Smooth muscle cell of the brain vasculature (primary cell): ENCODE measurements at regions not wholly inside any gene's neighbourhood (a gene's known extent, or its start where the extent isn't known, plus 50 kb on each side); places are given as distances from the start of the nearest gene placed in this dataset.

Experiments used
- DNase-seq: peaks from one replicate; pipeline ENCODE4 v3.0.0-alpha.2; 2012; ENCODE audit warnings: low read depth, low spot score

DNA sequence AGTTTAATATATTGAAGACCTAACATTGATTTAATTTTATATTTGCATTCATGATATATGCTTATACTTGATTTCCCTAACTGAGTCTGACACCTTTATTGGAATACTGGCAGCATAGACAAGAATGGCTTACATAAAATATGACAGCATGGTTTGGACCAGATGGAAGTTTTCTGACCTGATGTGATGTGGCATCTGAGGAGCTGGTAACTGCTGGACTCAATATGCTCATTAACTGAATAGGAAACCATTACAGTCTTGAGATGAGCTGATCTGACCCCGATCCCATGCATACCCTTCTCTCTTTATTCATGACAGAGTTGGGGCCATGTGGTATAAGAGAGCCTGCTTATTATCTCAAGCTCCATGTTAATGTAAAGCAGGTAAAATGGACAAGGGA lies 604.8 kb upstream of the SEL1L start:
- DNase-seq: no peak

- DNase-seq: no peak
These were observed 613.2 kb upstream of the SEL1L start for GRCh38 chr14:82146846-82147245.

GRCh38 chr14:82153689-82154088 lies 620.0 kb upstream of the SEL1L start:
- no peak for DNase-seq

GRCh38 chr14:82159624-82160023 lies 626.0 kb upstream of the SEL1L start:
- no peak for DNase-seq

DNA sequence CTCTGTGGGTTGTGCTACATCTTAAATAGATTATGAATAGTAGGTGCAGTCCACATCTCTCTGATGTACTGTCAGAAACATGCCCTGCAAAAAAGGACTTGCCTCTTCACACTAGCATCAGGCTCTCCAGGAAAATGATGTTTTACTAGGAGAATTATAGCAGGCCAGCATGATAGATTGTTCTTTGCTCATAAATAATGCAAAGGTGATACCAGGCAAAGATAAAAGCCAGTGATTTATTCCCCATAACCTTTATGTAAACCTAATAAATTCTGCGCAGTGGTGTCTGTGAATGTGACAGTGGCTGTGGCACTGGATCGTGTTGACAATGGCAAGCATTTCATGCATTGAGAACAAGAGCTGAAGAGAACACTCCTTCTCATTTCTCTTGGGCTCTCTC lies 646.5 kb upstream of the SEL1L start:
- DNase-seq: no peak

DNA sequence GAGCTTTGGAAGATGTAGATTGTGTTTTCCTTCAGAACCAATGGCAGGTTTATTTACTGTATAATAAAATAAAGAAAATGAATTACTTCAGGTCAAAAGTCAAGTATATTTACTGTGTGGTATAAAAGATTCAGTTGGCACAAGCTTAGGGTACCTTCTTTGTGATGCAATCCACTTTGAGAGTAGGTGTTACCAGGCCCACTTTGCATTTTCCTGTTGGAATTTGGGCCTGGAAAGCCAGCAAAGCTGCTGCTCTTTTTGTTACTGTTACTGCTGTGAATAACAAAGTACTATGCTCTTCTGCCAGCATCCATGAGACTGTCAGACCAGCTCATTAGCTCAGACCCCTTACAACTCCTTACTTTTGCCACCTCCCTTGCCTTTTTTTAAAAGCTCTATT lies 649.0 kb upstream of the SEL1L start:
- DNase-seq: no peak

DNA sequence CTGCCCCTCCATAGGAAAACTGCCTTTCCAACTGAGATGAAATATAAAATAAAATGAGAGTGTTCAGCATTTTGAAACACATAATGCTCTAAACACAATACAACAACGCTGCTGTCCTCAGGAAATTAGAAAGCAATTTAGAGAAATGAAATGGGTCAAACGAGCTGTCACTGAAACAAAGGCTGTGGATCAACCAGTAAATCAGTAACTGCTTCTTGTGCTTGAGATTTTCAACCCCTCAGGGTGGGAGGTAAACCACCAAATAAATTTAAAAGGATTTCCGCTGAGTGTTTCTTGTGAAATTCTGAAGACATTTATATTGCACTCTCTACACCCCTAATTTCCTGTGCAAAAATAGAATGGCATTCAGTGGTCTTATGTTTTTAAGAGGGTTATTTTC lies 657.1 kb upstream of the SEL1L start:
- DNase-seq: no peak

DNA sequence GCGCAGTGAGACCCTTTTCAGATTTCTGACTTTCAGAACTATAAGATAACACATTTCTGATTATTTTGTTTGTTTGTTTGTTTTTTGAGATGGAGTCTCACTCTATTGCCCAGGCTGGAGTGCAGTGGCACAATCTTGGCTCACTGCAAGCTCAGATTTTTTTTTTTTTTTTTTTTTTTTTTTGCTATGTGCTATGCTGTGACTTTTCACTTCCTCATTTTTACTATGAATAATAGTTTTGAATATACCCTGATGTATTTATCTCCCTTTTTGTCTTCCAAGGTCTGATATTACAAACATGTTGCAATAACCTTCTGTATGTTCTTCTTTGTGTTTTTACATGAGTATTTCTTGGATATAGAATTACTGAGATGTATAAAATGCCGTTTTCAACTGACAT lies 658.7 kb upstream of the SEL1L start:
- no peak for DNase-seq

DNA sequence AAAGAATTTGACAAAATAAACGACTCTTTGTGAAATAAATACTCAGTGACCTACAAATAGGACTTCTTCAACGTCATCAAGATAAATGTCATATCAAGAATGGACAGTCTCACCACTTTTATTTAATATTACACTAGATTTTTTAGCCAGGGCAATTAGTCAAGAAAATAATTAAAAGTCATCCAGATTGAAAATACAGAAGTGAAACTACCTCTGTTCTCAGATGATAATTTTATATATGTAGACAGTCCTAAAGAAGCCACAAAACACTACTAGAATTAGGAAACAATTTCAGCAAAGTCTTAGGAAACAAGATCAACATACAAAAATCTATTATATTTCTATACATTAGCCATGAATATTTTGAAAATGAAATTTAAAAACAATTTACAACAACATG lies 689.6 kb upstream of the SEL1L start:
- DNase-seq: no peak

- DNase-seq: no peak
These were observed 691.0 kb upstream of the SEL1L start for GRCh38 chr14:82224610-82225009.

GRCh38 chr14:82230748-82231147 lies 697.1 kb upstream of the SEL1L start:
- DNase-seq: no peak

GRCh38 chr14:82238649-82239048 lies 705.0 kb upstream of the SEL1L start:
- no peak for DNase-seq

DNA sequence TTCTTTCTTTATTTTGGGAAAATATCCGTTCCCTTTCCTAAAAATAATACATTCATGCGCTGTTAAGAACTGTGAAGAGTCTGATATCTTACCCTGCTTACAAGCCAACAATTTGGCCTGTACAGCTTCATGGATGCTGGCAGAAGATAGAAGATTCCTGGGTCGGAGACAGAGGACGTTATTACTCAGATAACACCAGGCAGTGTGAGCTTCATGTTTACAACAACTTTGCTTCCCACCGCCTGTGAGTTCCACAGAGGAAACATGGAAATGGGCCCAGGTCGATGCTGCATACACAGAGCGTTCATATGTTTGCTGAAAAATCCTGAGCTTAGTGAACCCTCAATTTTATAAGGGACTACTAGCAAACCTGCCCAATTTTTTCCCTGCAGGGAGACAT lies 705.6 kb upstream of the SEL1L start:
- DNase-seq: no peak

DNA sequence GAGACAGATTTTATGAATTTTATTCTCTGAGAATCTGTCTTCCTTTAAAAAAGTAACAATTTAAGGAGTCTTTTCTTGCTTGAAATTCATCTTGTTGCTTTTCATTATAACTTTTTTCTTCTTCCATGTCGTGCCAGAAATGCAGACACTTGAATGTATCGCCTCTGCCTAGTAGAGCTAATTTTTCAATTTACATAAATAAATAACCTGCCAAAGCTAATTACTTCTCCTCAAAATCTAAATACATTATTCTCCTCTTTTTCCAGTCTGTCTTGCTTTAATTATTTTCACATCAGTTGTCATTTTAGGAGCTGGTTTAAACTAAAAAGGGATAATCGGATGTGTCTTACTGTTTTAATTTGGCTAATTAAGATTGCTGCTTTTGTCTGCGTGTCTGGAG lies 711.1 kb upstream of the SEL1L start:
- no peak for DNase-seq

GRCh38 chr14:82251494-82251893 lies 717.8 kb upstream of the SEL1L start:
- DNase-seq: no peak

DNA sequence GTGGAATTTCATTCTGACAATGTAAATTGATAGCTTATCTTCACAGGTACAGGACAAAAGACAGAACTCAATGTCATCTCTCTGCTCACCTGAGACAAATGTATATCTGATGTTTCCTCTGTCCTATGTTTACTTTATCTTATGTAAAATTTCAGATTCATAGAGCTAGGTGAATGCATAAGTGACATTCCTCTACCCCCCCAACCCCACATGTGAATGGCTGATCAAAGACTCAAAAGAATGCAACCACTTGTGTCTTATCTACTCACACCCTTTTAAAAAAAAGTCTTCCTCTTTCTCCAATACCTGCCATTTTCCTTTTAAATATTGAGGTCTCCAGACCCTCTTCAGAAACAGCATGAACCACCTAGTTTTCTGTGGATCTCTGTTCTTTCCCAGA lies 736.6 kb upstream of the SEL1L start:
- no peak for DNase-seq

DNA sequence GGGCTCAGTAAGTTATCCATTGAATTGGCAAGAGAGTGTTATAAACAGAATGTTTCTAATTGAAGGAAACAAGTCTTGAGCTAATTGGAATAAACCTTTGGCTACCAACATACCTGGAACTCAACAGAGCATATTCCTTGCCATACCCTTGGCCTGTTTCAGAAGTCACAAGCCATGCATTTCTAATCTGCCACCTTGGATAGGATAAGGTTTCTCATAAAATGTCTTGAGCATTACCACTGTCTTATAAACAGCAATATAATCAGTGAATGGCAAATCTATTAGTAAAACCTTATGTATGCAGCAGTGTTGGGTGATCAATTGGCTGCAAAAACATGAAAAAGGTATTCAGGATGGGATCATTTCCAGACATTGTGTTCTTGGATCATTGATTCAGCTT lies 765.2 kb upstream of the SEL1L start:
- no peak for DNase-seq

DNA sequence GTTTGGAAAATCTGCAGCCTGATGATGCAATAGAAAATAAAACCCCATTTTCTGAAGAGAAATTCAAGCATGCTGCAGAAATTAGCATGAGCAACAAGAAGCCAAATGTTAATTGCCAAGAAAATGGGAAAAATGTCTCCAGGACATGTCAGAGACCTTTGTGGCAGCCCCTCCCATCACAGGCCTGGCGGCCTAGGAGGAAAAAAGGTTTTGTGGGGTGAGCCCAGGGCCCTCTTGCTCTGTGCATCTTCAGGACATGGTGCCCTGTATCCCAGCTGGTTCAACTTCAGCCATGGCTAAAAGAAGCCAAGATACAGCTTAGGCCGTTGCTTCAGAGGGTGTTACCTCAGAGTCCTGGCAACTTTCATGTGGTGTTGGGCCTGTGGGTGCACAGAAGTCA lies 775.5 kb upstream of the SEL1L start:
- DNase-seq: no peak

DNA sequence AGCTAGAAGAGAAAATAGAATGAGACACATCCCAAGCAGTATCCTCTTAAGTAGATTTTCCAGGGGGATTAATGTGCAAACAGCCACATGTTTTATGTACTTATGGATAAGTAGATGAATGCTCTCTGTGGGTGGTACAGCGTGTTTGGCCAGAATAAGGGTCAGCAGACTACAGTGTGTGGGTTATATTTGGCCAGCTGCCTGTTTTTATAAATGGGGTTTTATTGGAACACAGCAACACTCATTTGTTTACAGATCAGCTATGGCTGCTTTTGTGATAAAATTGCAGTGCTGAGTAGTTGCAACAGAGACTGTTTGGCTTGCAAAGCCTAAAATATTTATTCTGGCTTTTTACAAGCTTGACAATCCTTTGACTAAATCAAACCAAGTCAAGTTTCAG lies 780.2 kb upstream of the SEL1L start:
- DNase-seq: no peak

DNA sequence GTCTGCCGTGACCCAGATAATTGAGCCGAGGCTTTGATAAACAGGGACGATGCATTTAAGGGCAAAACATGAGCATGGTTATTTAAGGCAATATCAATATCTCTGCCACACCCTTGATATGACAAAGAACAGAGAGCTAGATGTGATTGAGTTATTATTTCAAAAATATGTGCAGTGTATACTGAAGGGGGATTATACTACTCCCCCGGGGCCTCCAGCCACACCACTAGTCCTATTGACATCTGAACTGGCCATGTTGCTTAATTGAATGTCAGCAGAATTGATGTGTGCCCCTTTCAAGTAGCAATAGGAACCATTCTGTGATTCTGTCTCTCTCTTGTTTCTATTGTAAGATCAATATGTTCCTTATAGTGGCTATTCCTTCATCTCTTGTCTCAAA lies 794.8 kb upstream of the SEL1L start:
- DNase-seq: no peak

DNA sequence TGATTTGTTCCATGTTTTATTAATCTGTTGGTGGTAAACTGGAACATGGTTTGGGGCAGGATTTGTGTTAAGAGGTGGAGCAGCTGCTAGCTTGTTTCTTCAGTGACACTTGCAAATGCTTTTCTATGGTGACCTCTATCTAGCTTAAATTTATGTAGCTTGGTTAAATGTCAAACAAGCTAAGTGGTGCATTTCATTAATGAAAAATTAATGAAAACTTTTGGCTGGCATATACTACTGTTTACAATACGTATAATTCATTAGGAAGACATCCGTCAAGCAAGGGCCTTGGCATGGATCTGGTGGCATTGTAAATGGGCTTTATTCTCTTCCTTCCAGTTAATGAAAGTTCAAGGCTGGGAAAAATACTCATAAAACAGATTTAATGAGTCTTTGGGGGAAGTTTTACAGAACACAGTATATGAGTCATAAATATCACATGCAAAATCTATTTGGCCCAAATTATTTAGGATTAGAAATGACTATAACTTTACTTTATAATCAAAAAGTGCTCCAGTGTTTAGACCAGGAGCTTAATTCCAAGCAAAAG lies 807.7 kb upstream of the SEL1L start:
- DNase-seq: no peak

GRCh38 chr14:82342596-82342995 lies 808.9 kb upstream of the SEL1L start:
- DNase-seq: no peak

DNA sequence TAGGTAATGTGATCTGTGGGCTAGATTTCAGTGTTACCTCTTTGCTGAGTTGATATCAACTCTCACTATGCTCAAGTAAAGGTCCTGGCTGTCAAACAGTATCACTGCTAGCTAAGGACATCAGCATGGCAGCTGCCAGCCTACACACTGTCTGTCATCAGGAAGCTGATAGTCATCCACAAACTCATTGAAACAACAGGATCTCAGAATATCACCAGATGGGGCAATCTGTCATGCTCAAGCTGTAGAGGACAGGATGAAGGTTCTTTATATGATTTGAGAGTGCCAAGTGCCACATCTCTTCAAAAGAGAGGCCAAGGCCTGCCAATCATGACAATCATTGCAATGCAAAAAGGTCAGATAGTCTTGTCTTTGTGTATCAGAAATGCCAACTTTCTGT lies 811.5 kb upstream of the SEL1L start:
- DNase-seq: no peak

- DNase-seq: no peak
These were observed 820.5 kb upstream of the SEL1L start for GRCh38 chr14:82354126-82354525.

DNA sequence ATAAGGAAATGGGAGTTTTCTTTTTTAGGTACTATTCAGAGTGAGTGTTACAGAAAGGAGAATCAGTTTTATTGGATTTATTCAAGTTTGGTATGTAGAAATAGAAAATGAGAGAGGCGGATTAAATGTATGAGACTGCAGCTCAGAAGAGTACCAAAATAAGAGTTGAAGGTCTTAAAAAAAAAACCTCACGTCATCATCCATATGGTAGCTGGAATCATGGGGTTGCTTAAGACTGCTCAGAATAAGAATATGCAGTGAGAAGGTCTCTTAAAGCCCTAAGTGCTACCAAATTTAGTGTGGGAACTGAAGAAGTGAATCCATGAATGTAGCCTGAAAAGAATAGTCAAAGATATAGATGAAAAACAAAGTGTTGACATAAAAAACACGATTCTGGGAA lies 825.5 kb upstream of the SEL1L start:
- DNase-seq: no peak
